GM23248 (cell line): ENCODE measurements at regions not wholly inside any gene's neighbourhood (a gene's known extent, or its start where the extent isn't known, plus 50 kb on each side); places are given as distances from the start of the nearest gene placed in this dataset.

Experiments used
- EZH2 ChIP-seq: fragments of 200-600 bp; sonication (generic); IDR thresholded peaks from 2 replicates; pipeline ENCODE4 v1.6.1; 2018; ENCODE audit warnings: antibody characterized with exemption, mild to moderate bottlenecking; ENCODE audit not compliant: insufficient read depth, poor library complexity, severe bottlenecking
- EZH2phosphoT487 ChIP-seq: fragments of 200-600 bp; sonication (generic); IDR thresholded peaks from 2 replicates; pipeline ENCODE4 v1.6.1; 2018; ENCODE audit warnings: antibody characterized with exemption, moderate library complexity, mild to moderate bottlenecking, low read depth; ENCODE audit not compliant: insufficient read depth

- TF ChIP-seq EZH2 (no peak), EZH2phosphoT487 (no peak)
Measured at GRCh38 chr5:92885950-92886349, 695.1 kb downstream of the NR2F1-AS1 start.
